GM18907 (cell line): ENCODE measurements at regions not wholly inside any gene's neighbourhood (a gene's known extent, or its start where the extent isn't known, plus 50 kb on each side); places are given as distances from the start of the nearest gene placed in this dataset.

ENCODE experiments used
- ATAC-seq: cut with Tn5 transposase; IDR thresholded peaks from one replicate; pipeline ENCODE4 v1.9.1; 2021; ENCODE audit warnings: mild to moderate bottlenecking, moderate library complexity; ENCODE audit not compliant: unreplicated experiment

DNA sequence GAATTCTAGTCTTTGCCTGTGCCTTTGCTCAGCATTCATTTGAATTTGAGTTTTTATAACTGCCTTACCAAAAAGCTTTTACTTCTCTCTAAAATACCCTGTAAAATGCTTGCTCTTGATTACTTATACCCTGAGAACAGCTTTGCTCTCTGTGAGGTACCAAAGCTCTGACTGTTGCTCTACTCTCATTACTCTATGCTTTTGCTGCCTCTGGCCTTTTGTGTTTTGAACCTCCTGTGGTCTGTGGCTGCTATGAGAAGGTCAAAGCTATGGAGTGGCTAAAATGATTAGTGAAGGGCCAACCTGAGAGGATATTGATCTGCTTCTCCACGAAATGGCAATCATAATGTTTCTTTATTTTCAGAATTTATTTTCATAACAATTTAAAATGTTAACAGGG lies 375.6 kb upstream of the IMPG1 start:
- no peak for ATAC-seq

GRCh38 chr6:76441875-76442274 lies 369.4 kb upstream of the IMPG1 start:
- no peak for ATAC-seq

DNA sequence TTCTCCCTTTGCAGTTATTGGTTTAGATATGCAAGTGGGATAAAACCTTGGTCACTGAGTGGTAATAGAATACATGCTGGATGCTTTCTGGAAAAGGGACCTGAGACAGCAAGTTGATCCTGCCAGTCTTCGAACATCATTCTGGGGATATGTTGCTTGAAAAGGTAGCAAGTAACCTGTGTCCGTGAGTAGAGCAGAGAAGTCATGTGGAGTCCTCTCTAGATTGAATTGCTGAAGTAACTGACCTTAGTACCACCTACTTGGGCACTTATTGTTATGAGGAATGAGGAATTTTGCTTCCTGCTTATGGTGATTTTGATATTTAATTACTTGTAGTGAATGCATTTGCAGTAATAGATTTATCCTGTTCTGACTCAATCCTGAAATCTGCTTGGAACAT lies 367.3 kb upstream of the IMPG1 start:
- ATAC-seq = no peak

GRCh38 chr6:76438768-76439167 lies 366.3 kb upstream of the IMPG1 start:
- ATAC-seq = no peak

DNA sequence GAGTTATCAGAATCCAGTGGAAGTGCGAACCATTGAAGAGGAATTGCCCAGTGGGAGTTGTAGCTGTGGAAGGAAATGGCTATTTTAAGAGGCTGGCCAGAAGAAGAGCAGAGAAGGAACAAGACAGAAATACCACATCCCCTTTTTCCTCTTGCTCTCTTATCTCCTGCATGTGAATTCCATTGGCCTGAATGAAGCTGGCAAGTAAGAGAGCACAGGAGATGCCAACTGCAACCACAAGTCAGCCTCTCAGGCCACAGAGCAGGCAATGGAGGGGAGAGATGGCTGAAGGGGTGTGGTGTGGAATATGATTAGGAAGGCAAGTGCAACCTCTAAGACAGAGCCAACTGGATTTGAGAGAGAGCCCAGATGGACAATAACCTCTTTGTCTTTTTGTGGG lies 362.7 kb upstream of the IMPG1 start:
- ATAC-seq = no peak

DNA sequence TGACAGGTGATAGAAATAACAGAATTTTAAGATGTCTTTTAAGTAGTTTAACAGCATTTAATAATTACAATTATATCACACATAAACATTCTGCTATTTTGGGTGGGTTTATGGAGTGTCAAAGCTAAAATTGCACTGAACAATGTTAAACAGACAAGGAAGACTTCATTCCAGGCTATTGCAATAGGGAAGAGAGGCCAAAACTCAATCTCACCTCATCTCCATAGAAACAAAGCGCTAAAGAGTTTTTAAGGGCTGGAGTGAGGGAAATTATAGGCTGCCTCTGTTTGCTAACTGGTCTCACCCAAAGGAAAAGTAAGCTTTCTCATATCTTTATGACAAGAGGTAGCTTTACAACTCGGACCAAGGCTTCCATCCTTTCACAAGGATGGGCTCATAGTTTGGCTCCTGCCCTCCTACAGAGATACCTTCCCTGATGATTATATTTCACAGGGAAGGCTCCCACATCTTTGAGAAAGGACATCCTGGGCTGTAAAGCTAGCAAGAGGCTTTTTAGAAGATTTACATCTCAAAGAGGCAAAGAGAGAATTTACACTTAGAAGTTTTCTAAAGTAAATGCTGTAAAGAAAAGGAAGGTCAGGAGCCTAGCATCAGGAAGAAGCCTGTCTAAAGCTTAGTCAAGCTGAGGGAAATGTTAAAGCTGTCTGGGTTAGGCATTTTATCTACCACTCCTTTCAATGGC lies 350.2 kb upstream of the IMPG1 start:
- no peak for ATAC-seq

DNA sequence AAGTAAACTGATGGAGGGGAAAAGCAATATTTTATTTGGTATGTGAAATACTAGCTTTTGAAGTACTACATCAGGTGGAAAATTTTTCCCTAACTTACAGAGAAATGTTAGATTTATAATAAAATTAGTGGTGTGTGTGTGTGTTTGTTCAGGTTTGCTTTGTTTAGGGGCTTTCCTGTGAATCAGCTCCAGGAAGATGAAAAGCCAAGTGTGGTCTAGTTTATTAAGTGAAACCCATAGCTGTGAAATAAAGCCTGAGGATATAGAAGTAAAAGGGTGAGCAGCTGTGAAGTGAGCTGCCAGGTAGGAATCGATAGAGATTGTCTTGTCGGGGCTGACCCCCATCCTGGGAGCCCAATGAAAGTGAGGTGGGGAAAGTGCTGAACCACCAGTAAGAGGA lies 347.6 kb upstream of the IMPG1 start:
- ATAC-seq = peak; percentile 72

- ATAC-seq = no peak
These were observed 346.2 kb upstream of the IMPG1 start for GRCh38 chr6:76418560-76419223.

DNA sequence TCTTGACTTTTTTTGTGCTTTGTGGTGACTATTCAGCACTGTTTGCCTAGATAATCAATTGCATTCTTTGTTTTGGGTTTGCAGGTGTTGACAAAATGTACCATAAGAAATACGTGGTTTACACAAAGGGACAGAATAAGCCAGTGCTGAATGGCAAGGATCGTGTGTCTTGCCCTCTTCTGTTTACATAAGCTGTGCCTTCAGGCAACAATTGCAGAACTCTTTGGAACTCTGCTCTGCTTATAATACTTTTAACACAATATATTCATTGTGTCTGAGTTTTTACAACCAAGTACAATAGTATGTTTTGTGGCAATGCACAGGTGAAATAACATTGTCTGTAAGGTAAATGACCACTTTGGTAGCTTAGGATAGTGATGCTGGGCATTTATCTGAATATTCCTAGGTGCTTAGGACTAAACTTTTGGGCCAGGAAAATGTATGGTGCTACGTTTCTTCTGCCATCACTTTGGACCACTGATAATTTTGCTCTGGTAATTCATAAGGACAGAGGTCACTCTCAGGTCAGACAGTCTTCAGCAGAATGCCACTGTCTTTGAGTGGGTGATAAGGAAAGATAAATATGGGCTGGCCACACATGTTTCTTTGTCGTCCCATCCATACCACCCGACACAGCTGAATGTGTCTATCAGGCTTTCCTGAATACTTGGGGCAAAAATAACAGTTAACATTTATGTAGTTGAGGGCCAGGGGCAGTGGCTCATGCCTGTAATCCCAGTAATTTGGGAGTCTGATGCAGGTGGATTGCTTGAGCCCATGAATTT lies 344.6 kb upstream of the IMPG1 start:
- ATAC-seq = no peak

DNA sequence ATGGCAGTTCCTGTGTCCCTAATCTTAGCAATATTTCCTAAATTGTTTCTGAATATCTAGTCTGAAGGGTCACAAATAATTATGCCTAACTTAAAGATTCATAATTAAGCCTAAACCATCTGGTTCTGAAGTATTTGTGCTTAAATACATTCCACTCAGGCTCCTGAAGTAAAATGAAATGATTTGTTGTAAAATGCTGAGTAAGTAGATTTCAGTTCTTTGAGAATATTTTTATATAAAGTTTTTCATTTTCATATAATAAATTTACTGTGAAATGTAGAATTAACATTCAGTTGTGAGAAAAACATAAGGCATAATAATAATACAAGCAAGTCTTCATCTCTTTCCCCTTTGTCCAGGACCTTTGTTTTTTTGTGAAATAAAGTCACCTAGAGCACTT lies 330.6 kb upstream of the IMPG1 start:
- no peak for ATAC-seq

GRCh38 chr6:76397966-76398365 lies 325.5 kb upstream of the IMPG1 start:
- no peak for ATAC-seq

DNA sequence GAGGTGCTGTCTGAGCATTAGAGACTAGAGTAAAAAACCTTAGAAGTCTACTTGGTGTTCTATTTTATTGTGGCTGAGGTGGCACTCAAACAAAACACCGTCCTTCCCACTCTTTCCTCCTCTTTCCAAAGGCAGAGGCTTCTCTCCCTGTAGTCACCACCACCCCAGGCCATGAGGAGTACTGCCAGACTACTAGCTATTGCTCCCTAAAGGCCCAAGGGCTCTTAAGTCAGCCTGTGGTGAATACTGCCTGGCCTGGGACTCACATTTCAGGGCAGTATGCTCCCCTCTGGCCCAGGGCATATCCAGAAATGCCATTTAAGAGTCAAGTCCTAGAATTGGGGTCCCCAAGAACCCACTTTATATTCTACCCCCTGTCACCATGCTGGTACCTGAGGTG lies 309.7 kb upstream of the IMPG1 start:
- ATAC-seq = no peak

GRCh38 chr6:76381612-76382011 lies 309.1 kb upstream of the IMPG1 start:
- no peak for ATAC-seq

- ATAC-seq = no peak
These were observed 278.8 kb upstream of the IMPG1 start for GRCh38 chr6:76351275-76351674.

GRCh38 chr6:76347539-76347938 lies 275.1 kb upstream of the IMPG1 start:
- no peak for ATAC-seq

DNA sequence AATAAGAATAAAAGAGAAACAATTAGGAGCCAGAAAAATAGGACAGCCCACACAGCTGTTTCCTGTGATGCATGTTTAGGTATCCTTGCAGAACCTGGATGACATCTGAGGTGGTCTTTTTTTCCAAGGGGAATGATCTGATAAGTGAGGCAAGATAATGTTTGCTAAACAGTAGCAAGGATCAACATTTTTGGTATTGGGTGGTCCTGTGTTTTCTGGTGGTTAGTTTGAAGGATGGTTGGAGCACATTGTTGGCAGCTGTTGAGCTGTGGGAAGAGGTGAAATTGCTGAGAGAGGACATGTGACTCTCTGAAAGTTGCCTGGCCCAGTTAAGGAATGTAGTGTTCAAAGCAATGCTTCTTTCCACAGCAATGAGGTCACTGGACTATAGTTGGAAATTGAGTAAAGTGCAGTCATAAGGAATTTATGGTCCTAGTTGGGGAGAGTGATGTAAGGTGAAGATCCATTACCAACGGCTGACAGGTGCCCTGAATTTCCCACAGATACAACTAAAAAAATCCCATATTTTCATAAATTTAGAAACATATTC lies 270.2 kb upstream of the IMPG1 start:
- no peak for ATAC-seq

- no peak for ATAC-seq
These were observed 257.6 kb upstream of the IMPG1 start for GRCh38 chr6:76330031-76330430.

GRCh38 chr6:76326871-76327270 lies 254.4 kb upstream of the IMPG1 start:
- ATAC-seq = no peak
